ENCODE measurements at regions not wholly inside any gene's neighbourhood (a gene's known extent, or its start where the extent isn't known, plus 50 kb on each side); places are given as distances from the start of the nearest gene placed in this dataset.
"Not testable (repeated sequence)": the region's sequence is repeated elsewhere in the genome, so short reads cannot be mapped to it uniquely, and the experiment has no call there.

DNA sequence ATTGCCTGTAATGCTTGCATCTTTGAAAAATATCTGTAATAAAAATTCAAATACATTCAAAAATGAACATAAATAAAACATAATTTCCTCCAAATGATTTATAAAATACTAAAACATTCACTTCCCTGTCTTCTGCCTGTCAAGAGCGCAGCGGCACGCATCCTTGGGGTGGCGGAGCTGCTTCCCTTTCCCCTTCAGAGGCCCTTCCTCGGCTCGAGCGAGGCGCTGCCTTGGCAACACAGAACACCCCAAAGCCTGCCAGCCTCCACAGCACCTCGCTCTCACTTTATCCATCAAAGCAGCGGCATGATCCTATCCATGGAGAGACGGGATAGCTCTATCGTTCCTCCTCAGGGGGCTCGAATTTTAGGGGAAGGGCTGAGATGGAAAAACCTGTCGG, 146.2 kb downstream of the GXYLT1 start:
- Histone ChIP-seq H3K27ac (no peak overlapping the region), H3K4me1 (no peaks in the 10 kb centered on the region), H3K27me3 (no peaks in the 10 kb centered on the region), H3K36me3 (ENCODE audit: low read depth, missing control alignments) (no peaks in the 10 kb centered on the region), H3K9me3 (no peaks in the 10 kb centered on the region), H3K4me3 (no peak overlapping the region)
- DNase-seq: no peak
- TF ChIP-seq POLR2A (IDR thresholded peaks at IDR 0.05): no peak
- TF ChIP-seq, protein P1, sequence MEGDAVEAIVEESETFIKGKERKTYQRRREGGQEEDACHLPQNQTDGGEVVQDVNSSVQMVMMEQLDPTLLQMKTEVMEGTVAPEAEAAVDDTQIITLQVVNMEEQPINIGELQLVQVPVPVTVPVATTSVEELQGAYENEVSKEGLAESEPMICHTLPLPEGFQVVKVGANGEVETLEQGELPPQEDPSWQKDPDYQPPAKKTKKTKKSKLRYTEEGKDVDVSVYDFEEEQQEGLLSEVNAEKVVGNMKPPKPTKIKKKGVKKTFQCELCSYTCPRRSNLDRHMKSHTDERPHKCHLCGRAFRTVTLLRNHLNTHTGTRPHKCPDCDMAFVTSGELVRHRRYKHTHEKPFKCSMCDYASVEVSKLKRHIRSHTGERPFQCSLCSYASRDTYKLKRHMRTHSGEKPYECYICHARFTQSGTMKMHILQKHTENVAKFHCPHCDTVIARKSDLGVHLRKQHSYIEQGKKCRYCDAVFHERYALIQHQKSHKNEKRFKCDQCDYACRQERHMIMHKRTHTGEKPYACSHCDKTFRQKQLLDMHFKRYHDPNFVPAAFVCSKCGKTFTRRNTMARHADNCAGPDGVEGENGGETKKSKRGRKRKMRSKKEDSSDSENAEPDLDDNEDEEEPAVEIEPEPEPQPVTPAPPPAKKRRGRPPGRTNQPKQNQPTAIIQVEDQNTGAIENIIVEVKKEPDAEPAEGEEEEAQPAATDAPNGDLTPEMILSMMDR (IDR thresholded peaks at IDR 0.05): no peak
- 71 to 88% methylated on average over 14 of the region's 14 CpGs for WGBS, 2 donors
- intact Hi-C loops (cut with DNase I; ENCODE audit: low total_unique reads): no loop called here

DNA sequence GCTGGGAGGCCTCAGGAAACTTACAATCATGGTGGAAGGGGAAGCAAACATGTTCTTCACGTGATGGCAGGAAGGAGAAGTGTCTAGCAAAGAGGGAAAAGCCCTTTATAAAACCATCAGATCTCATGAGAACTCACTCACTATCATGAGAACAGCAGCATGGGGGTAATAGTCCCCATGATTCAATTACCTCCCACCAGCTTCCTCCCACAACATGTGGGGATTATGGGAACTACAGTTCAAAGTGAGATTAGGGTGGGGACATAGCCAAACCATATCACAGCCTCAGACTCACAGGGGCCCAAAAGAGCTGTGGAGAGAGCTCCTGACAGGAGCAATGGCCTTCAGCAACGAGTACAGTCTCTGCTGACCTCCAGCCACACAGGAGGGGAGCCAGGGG, 151.4 kb downstream of the GXYLT1 start:
- no peak overlapping the region for H3K4me3 ChIP-seq
- no peaks in the 10 kb centered on the region for H3K9me3 ChIP-seq
- DNase-seq: no peak
- no peaks in the 10 kb centered on the region for H3K36me3 ChIP-seq (ENCODE audit: low read depth, missing control alignments)
- WGBS, 2 donors: 55 to 71% methylated on average over 2 of the region's 2 CpGs
- no peak overlapping the region for H3K27ac ChIP-seq
- TF ChIP-seq, protein P1 (IDR thresholded peaks at IDR 0.05): no peak
- intact Hi-C loops (cut with DNase I; ENCODE audit: low total_unique reads): no loop called here
- H3K4me1 ChIP-seq: no peaks in the 10 kb centered on the region
- H3K27me3 ChIP-seq: no peaks in the 10 kb centered on the region

DNA sequence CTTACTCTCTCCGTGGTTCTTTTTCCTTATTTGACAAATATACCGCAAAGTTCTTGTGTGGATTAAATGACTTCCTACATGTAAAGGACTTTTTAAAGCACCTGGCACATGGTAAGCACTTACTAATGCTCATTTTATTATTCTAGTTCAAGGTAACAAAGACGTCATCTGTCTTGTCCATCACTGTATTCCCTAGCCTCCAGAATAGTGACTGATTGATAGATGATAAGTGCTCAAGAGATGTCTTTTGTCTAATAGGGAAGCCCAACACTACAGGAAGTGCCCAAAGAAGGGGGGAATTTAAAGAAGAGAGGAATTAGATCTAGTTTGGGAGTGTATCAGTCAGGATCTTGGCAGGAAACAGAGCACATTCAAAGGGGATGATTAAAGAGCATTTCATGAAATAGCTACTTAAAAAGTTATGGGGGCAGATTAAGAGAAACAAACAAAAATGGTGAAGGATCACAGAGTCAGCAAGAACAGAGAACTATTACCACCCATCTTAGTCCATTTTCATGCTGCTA, 151.9 kb downstream of the GXYLT1 start:
- H3K9me3 ChIP-seq: no peaks in the 10 kb centered on the region
- DNase-seq: no peak
- TF ChIP-seq, protein P1 (IDR thresholded peaks at IDR 0.05): no peak
- no peak for TF ChIP-seq POLR2A (IDR thresholded peaks at IDR 0.05)
- H3K27ac ChIP-seq: no peak overlapping the region
- WGBS, 2 donors: 77 to 79% methylated on average over 3 of the region's 3 CpGs
- intact Hi-C loops (cut with DNase I; ENCODE audit: low total_unique reads): no loop called here
- H3K36me3 ChIP-seq (ENCODE audit: low read depth, missing control alignments): no peaks in the 10 kb centered on the region
- H3K4me1 ChIP-seq: no peaks in the 10 kb centered on the region
- H3K4me3 ChIP-seq: no peak overlapping the region
- H3K27me3 ChIP-seq: no peaks in the 10 kb centered on the region

DNA sequence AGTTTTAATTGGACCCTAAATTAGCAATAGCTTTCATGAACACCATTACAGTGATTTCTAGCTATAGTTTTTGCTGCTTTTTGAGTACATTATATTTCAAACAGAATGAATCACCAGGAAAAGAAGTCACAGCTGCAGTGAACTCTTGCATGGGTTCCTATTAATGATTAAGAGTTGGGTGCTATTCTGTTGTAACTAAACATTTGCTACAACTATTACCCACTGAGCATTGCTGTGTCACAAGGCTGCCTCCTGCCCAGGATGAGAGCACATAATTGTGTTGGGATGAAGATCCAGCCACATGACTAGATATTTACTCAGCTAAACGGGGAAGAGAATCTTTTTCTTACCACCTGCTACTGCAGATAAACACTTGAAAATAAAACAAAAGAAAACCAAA, 152.7 kb downstream of the GXYLT1 start:
- Histone ChIP-seq H3K36me3 (ENCODE audit: low read depth, missing control alignments) (no peaks in the 10 kb centered on the region), H3K4me1 (no peaks in the 10 kb centered on the region), H3K4me3 (no peak overlapping the region), H3K9me3 (no peaks in the 10 kb centered on the region), H3K27me3 (no peaks in the 10 kb centered on the region), H3K27ac (no peak overlapping the region)
- intact Hi-C loops (cut with DNase I; ENCODE audit: low total_unique reads): no loop called here
- WGBS, 2 donors: 54 to 67% methylated on average over 1 of the region's 1 CpG
- no peak for DNase-seq
- TF ChIP-seq, protein P1 (IDR thresholded peaks at IDR 0.05): no peak
- no peak for TF ChIP-seq POLR2A (IDR thresholded peaks at IDR 0.05)

DNA sequence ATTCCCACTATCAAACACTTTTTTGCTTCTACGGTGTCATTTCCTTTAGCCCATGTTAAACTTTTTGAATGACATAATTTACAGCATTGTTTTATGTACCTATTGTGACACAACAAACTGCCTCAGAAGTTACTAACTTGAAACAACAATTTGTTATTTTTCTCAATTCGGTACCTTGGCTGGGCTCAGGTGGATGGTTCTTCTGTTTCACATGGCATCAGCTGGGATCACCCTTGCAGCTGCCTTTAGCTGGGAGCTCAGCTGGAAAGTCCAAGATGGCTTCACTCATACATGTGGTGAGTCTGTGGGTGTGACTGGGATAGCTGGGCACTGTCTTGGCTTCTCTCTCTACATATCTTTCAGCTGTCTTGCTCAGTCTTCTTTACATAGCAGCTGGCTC, 156.0 kb downstream of the GXYLT1 start:
- no peak for DNase-seq
- Histone ChIP-seq H3K27ac (no peak overlapping the region), H3K4me1 (no peaks in the 10 kb centered on the region), H3K9me3 (no peaks in the 10 kb centered on the region), H3K27me3 (no peaks in the 10 kb centered on the region), H3K4me3 (no peak overlapping the region), H3K36me3 (ENCODE audit: low read depth, missing control alignments) (no peaks in the 10 kb centered on the region)
- TF ChIP-seq, protein P1 (IDR thresholded peaks at IDR 0.05): no peak
- TF ChIP-seq POLR2A (IDR thresholded peaks at IDR 0.05): no peak
- 93 to 97% methylated on average over 2 of the region's 2 CpGs for WGBS, 2 donors
- intact Hi-C loops (cut with DNase I; ENCODE audit: low total_unique reads): no loop called here

DNA sequence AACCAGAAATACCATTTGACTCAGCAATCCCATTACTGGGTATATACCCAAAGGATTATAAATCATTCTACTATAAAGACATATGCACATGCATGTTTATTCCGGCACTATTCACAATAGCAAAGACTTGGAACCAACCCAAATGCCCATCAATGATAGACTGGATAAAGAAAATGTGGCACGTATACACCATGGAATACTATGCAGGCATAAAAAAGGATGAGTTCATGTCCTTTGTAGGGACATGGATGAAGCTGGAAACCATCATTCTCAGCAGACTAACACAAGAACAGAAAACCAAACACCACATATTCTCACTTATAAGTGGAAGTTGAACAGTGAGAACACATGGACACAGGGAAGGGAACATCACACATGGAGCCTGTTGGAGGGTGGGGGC, 158.2 kb downstream of the GXYLT1 start:
- H3K4me1 ChIP-seq; H3K27me3 ChIP-seq; H3K9me3 ChIP-seq; intact Hi-C loops (cut with DNase I; ENCODE audit: low total_unique reads); DNase-seq; H3K27ac ChIP-seq; H3K4me3 ChIP-seq; H3K36me3 ChIP-seq (ENCODE audit: low read depth, missing control alignments): not testable (repeated sequence)
- WGBS, 2 donors: 88 to 98% methylated on average over 2 of the region's 2 CpGs
